D721Med (cell line): ENCODE measurements at regions not wholly inside any gene's neighbourhood (a gene's known extent, or its start where the extent isn't known, plus 50 kb on each side); places are given as distances from the start of the nearest gene placed in this dataset.

ENCODE experiments used
- DNase-seq: peaks from one replicate; pipeline ENCODE4 v3.0.0; 2011; ENCODE audit warnings: low spot score; ENCODE audit not compliant: insufficient read length
- FAIRE-seq: peaks from 2 replicates; lab custom pipeline; 2011; peaks lifted over from hg19 to GRCh38; lab: Jason Lieb, UNC
- CTCF ChIP-seq: IDR thresholded peaks from 2 replicates; pipeline ENCODE4 v1.5.1; 2012; ENCODE audit warnings: mild to moderate bottlenecking, control low read depth; ENCODE audit not compliant: insufficient read depth; ENCODE audit errors: missing control alignments

GRCh38 chrX:128929271-128930057 lies 593.8 kb downstream of the SMARCA1 start:
- FAIRE-seq (no peak), DNase-seq (no peak)
- TF ChIP-seq CTCF: no peak

- DNase-seq (no peak), FAIRE-seq (no peak)
- TF ChIP-seq CTCF: no peak
Observed at GRCh38 chrX:128928636-128929035, 594.7 kb downstream of the SMARCA1 start.

- DNase-seq (no peak), FAIRE-seq (no peak)
- TF ChIP-seq CTCF: no peak
Observed at GRCh38 chrX:128927363-128927762, 595.9 kb downstream of the SMARCA1 start.

- no peak for DNase-seq
- no peak for TF ChIP-seq CTCF
- FAIRE-seq: no peak
Observed at GRCh38 chrX:128906753-128907152, 616.5 kb downstream of the SMARCA1 start.

- no peak for FAIRE-seq
- TF ChIP-seq CTCF: no peak
- no peak for DNase-seq
Observed at GRCh38 chrX:128901018-128901417, 622.3 kb downstream of the SMARCA1 start.

- no peak for TF ChIP-seq CTCF
- FAIRE-seq (no peak), DNase-seq (no peak)
Observed at GRCh38 chrX:128897621-128898020, 625.7 kb downstream of the SMARCA1 start.

- DNase-seq (no peak), FAIRE-seq (no peak)
- TF ChIP-seq CTCF: no peak
Observed at GRCh38 chrX:128891554-128891953, 631.7 kb downstream of the SMARCA1 start.
